ENCODE measurements at regions not wholly inside any gene's neighbourhood (a gene's known extent, or its start where the extent isn't known, plus 50 kb on each side); places are given as distances from the start of the nearest gene placed in this dataset.

GRCh38 chr1:201589186-201589585 lies 50.3 kb downstream of the NAV1 start:
- DNase-seq: no peak

GRCh38 chr1:201590474-201590873 lies 51.5 kb downstream of the NAV1 start:
- DNase-seq: no peak

- DNase-seq: no peak
These were observed 52.4 kb downstream of the NAV1 start for GRCh38 chr1:201591348-201591747.

DNA sequence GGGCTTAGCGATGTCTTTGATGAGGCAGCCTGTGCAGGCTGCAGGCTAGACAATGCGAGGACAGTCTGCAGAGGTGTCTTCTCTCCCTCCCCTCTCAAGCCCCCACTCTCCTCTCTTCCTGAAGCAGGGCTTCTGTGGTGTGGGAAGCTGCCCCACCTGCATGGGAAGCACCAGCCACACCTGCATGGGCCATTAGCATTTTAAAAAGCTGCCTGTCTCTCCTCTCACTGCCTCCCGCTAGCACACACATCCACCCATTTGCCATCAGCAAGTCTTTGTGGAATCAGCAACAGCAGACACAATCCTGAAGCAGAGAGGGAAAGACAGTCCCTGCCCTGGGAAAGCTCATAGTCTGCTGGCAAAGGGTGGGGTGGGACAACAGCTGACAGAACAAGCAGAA lies 53.1 kb downstream of the NAV1 start:
- DNase-seq: no peak

- DNase-seq: no peak
These were observed 54.4 kb downstream of the NAV1 start for GRCh38 chr1:201593200-201593921.

DNA sequence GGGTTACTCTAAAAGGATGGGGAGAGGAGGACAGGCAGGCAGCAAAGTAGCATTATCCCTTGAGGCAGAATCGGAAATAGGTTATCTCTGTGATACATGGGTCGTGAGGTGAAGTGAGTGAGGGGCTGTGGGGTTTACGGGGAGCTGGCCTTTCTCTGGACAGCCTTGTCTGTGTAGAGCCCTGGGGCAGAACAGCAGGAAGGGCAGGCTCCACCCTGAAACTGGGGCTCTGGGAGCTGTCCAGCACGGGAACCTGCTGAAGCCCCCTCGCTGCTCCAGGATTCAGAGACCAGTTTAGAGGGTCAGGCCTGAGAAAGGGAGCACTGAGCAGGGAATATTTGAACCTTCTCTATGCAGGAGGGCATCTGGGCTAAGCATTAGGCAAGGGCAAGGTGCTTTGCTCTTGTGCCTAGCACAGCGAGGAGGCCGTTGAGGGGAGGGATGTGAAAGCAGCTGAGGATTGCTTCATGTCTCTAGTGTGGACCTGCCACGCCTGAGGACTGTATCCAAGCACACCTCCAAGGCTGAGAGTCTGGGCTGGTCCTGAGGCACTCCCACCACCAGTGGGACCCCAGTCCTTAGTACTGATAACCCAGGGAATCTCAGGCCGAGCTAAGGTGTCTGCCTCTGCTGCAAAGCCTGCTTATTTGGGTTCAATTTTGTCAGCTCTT lies 55.8 kb downstream of the NAV1 start:
- no peak for DNase-seq

- no peak for DNase-seq
These were observed 56.5 kb downstream of the NAV1 start for GRCh38 chr1:201595381-201595780.

- DNase-seq: no peak
These were observed 57.4 kb downstream of the NAV1 start for GRCh38 chr1:201596101-201596868.

- no peak for DNase-seq
These were observed 58.8 kb downstream of the NAV1 start for GRCh38 chr1:201597551-201598230.

- DNase-seq: no peak
These were observed 59.5 kb downstream of the NAV1 start for GRCh38 chr1:201598396-201598795.

- no peak for DNase-seq
These were observed 60.0 kb downstream of the NAV1 start for GRCh38 chr1:201598973-201599372.

- no peak for DNase-seq
These were observed 60.6 kb downstream of the NAV1 start for GRCh38 chr1:201599548-201599947.

DNA sequence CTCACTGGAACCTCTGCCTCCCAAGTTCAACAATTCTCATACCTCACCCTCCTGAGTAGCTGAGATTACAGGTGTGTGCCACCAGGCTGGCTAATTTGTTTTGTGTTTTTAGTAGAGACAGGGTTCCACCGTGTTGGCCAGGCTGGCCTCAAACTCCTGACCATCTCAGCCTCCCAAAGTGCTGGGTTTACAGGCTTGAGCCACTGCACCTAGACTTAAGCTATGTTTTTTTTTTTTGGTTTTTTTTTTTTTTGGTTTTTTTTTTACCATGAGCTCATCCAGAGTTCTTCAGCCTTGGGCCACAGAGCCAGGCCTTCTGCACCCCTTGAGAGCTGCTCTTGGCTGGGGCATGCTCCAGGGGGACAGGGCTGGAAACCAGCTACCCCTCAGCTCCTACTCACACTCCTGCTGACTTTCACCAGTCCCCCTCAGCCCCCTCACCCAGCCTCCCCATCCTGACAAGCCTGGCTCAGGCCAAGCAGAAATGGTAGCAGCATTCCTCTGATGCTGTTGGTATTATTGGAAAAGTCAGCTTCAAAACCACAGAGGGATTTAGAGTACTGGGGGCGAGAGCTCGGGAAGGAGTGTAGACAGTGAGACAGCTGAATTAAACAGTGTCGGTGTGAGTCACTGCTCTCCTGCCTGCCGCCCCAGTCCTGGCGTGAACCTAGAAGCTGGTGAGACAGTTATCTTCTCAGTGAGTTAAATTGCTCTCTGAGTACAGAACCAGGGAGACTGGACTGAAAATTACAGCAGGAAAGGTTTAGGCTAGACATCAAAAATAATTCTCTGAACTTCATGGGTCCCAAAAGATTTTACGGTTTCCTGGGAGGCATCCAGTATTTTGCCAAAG lies 63.7 kb downstream of the NAV1 start:
- DNase-seq: no peak

DNA sequence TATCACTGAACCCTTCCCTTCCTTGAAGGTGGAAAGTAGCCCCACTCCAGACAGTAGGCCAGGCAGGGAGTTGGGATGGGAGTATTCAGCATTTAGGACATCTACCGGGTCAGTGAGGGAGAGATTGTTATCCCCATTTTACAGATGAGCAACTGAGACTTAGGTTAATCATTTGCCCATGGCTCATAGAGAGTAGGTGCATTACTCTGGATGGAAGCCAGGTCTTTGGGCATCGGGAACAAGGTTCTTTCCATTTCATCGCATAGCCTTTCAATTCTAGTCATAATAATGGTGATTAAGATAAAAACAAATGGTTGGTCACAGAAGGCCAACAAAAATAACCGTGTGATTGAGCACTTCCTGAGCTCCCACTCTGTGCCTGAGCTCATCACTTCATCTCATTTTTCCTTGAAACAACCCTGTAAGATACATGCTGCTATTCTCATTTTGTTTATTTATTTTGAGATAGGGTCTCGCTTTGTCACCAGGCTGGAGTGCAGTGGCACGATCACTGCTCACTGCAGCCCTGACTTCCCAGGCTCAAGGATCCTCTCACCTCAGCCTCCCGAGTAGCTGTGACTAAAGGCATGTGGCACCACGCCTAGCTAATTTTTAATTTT lies 64.8 kb downstream of the NAV1 start:
- no peak for DNase-seq

DNA sequence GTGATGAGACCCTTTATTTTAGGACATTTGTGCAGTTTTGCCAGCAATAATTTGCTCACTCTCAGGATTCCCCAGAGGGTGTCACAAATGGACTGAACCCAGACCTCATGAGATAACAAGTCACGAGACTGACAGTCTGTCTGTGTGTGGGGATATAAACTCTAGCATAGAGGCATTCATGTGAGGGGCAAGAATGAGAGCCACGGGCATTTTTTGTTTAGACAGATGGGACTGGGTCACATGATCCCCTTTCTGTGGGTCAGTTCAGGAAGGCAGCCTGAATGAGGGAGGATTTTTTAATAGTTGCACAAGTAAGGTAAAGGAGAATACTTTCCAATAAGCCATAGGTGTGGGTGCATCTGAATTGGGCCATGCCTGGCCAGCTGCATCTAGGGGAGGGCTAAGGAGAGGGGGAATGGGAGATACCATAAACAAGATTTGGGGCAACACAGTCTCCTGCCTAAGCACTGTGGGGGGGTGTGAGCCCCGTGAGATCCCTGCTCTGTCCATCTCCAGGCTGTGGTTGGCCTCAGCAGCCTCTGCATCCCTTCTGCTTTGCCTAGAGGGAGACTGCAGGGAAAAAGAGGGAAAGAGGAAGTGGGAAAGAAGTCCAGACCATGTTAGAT lies 66.6 kb downstream of the NAV1 start:
- DNase-seq: no peak

GRCh38 chr1:201606096-201606495 lies 67.2 kb downstream of the NAV1 start:
- no peak for DNase-seq

GRCh38 chr1:201606623-201607022 lies 67.7 kb downstream of the NAV1 start:
- DNase-seq: no peak

DNA sequence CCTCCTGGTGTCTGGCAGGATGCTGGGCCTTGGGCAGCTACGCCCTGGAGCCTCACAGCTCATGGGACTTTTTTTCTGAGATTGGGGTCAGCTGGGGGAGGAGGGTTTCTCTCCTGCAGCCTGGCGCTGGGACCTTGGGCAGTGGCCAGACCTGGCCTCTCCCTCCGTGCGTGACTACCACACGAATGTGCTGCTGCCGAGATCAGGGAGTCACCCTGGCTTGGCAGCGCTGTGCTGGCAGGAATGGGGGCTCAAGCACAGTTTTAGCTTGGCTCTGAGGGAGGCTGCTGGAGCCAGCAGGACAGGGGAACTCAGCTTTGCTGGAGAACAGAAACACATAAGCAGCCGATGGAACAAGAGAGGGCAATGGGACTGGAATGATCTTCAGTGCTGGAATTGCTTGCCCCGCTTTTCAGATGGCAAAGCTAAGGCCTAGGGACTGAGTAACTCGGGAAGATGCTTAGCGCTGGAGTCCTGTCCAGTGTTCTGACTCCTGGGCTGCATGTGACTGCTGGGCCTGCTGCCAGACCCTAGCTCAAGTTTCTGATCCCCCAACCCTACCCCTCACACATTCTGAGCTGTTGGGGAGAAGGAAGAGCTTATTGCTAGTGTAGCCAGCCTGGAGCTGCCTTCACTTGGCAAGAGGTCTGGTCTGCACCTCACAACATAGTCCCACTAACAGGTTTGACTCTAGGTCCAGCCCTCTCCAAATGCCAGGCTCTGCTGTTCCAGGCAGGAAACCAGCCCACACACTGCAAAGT lies 69.9 kb downstream of the NAV1 start:
- no peak for DNase-seq

- no peak for DNase-seq
These were observed 70.9 kb downstream of the NAV1 start for GRCh38 chr1:201609661-201610318.

DNA sequence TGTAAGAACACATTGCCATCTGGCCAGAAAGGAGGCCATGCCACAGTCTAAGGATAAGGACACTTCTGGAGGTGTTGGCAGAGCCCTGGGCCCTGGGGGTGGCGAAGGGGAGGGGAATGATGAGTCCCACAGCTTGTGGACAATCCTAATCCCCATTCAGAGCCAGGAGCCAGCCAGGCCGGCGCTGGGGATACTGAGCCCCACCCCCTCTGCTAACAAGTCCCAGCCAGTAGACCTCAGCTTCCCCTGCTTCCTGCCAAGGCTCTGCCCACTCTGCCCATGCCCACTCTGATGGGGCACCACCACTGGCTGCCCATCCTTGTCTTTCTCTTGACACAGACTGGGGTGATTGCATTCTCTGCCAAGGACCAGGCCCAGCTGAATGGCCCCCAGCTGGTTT lies 71.9 kb downstream of the NAV1 start:
- DNase-seq: no peak
